ENCODE measurements at regions not wholly inside any gene's neighbourhood (a gene's known extent, or its start where the extent isn't known, plus 50 kb on each side); places are given as distances from the start of the nearest gene placed in this dataset.
A peak's percentile ranks its signal among the peaks of the same experiment; 100 is the strongest.

DNA sequence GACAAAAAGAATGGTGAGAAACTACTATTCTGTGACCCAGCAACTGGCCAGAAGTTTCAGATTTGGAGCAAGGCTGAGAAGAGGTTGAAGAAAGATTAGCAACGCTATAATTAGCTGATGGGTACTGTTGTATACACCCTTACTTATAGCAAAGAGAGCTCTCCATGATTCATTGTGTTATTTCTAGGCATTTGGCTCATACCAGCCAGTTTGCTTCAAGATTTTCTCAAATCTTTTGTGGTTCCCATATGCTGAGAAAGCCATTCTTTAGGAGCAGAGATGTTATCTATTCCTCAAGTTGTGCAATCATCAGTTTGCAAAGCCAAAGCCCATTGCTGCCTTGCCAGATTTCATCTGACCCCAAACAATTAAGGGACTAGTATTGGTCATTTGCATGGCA lies 179.4 kb downstream of the ETS1 start:
- intact Hi-C loops (cut with DNase I; ENCODE audit: low total_unique reads) = loop anchor here (10.0 kb wide), 1 partner anchor 117 kb away; no protein-coding TSS in a partner anchor
- no peak overlapping the region for H3K27ac ChIP-seq
- no peak for TF ChIP-seq POLR2A (IDR thresholded peaks at IDR 0.05)
- H3K9me3 ChIP-seq = no peaks in the 10 kb centered on the region
- no peak for DNase-seq
- H3K4me1 ChIP-seq = peaks cover 0 to 5% of the 10 kb centered on the region in 2 donors
- H3K27me3 ChIP-seq = no peaks in the 10 kb centered on the region
- H3K4me3 ChIP-seq = no peak overlapping the region
- H3K36me3 ChIP-seq = no peaks in the 10 kb centered on the region

DNA sequence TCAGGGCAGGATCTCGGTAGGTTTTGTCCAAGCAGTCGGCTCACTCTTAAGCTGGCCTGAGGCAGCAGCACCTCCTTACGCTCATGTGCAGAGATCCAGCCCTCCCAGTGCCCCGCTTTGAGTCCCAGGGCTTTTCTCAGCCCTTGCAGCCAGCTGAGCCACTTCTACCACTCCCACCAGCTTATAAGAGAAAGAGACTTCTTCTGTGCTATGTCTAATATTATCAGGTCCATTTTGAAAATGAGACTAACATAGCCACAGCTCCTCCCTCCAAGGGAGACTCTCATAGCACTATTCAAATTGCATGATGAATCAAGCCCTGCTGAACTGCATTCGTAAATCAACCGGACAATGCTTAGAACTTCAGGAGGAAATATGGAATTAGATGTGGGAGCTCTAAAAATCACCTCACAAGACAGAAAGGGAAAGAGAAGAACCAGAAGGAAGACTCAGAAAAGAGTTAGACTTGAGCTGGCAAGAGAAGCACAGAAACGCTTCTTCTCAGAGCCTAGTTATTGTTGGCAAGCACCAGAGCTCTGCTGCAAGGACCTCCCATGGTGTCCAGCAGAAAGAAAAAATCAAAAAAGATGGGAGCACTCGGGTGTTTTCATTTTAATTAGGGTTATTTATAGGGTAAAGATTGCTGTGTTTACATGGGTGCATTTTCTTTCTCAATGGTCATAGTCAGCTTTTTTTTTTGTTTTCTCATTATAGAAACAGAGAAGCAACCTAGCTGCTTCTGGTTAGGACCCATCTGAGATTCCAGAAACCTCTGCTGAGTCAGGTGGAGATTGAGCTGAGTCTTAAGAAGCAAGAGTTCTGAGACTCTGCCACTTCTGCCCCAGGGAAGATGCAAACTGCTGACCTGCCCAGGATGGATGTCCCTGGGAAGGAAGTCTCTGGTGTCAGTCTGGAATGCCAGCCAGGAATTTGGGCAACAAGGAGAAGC lies 181.4 kb downstream of the ETS1 start:
- TF ChIP-seq POLR2A (IDR thresholded peaks at IDR 0.05) (no peak), CTCF (IDR thresholded peaks at IDR 0.05) (no peak)
- H3K4me1 ChIP-seq = peaks cover 0 to 5% of the 10 kb centered on the region in 2 donors
- peak overlapping the region; percentile 62 to 63 for H3K27ac ChIP-seq
- no peaks in the 10 kb centered on the region for H3K9me3 ChIP-seq
- H3K4me3 ChIP-seq = peak overlapping the region in 1 of 2 donors; percentile 2
- intact Hi-C loops (cut with DNase I; ENCODE audit: low total_unique reads) = loop anchor here (10.0 kb wide), 1 partner anchor 119 kb away; no protein-coding TSS in a partner anchor
- H3K36me3 ChIP-seq = no peaks in the 10 kb centered on the region
- no peaks in the 10 kb centered on the region for H3K27me3 ChIP-seq
- DNase-seq = no peak

- Histone ChIP-seq H3K4me3 (no peak overlapping the region), H3K9me3 (no peaks in the 10 kb centered on the region), H3K36me3 (no peaks in the 10 kb centered on the region), H3K27me3 (no peaks in the 10 kb centered on the region), H3K4me1 (peaks cover 0 to 5% of the 10 kb centered on the region in 2 donors), H3K27ac (peak overlapping the region; percentile 62 to 63)
- no peak for DNase-seq
- intact Hi-C loops (cut with DNase I; ENCODE audit: low total_unique reads) = loop anchor here (10.0 kb wide), 1 partner anchor 120 kb away; no protein-coding TSS in a partner anchor
- TF ChIP-seq POLR2A (IDR thresholded peaks at IDR 0.05) = no peak
- no peak for TF ChIP-seq CTCF (IDR thresholded peaks at IDR 0.05)
Measured at GRCh38 chr11:128405112-128405511, 182.2 kb downstream of the ETS1 start.

GRCh38 chr11:128404437-128404836 lies 182.9 kb downstream of the ETS1 start:
- Histone ChIP-seq H3K36me3 (no peaks in the 10 kb centered on the region), H3K4me3 (no peak overlapping the region), H3K9me3 (no peaks in the 10 kb centered on the region), H3K27me3 (no peaks in the 10 kb centered on the region), H3K4me1 (peaks cover 0 to 5% of the 10 kb centered on the region in 2 donors), H3K27ac (no peak overlapping the region)
- no peak for DNase-seq
- intact Hi-C loops (cut with DNase I; ENCODE audit: low total_unique reads) = loop anchor here (10.0 kb wide), 1 partner anchor 120 kb away; no protein-coding TSS in a partner anchor
- TF ChIP-seq POLR2A (IDR thresholded peaks at IDR 0.05) (no peak), CTCF (IDR thresholded peaks at IDR 0.05) (no peak)

DNA sequence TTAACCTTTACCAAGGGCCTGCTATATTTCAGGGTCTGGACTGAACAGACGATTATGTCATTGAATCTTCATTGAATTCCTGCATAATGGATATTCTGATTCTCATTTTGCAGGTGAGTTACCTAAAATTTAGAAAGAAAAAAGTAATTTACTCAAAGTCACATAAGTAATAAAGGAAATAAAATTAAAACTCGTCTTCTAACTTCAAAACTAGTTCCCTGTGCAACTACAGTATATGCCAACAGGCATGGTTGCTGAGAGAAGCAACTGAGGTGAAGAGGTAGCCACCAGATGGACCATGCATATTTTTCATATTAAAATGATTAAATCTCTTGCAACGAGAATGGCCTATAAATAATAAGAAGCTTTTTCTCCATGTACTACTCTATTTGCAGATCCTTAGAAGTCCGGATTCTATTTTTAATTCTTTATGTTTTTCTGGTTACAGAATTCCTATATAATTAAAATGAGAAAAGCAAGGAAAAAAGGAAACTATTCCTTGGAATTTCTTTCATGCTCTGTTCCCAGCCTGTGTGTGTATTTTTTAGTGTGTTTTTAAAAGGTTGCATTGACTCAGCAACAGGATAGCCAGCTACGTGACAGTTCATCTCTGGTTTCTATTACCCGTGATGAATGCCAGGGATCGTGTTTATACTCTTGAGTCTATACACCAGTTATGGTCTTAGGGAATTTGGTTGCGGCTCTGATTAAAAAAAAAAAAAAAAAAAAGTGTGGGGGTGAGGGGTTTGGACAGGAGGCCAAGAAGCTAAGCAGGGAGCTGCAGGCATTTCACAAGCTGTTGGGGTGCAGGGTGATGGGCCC lies 186.8 kb downstream of the ETS1 start:
- peak in 1 of 2 donors; percentile 62 for DNase-seq
- no peak overlapping the region for H3K4me3 ChIP-seq
- H3K4me1 ChIP-seq = peaks cover 0 to 2% of the 10 kb centered on the region in 2 donors
- no peaks in the 10 kb centered on the region for H3K36me3 ChIP-seq
- TF ChIP-seq POLR2A (IDR thresholded peaks at IDR 0.05) (no peak), CTCF (IDR thresholded peaks at IDR 0.05) (no peak)
- H3K27me3 ChIP-seq = no peaks in the 10 kb centered on the region
- H3K9me3 ChIP-seq = no peaks in the 10 kb centered on the region
- intact Hi-C loops (cut with DNase I; ENCODE audit: low total_unique reads) = loop anchor here (10.0 kb wide), 1 partner anchor 124 kb away; no protein-coding TSS in a partner anchor
- peak overlapping the region in 1 of 2 donors; percentile 28 for H3K27ac ChIP-seq

Measured in uterus (tissue), 3 donors.